GM18867 (cell line): ENCODE measurements at regions not wholly inside any gene's neighbourhood (a gene's known extent, or its start where the extent isn't known, plus 50 kb on each side); places are given as distances from the start of the nearest gene placed in this dataset.

Source experiments
- ATAC-seq: cut with Tn5 transposase; IDR thresholded peaks from one replicate; pipeline ENCODE4 v1.9.1; 2021; ENCODE audit warnings: mild to moderate bottlenecking, moderate library complexity; ENCODE audit not compliant: unreplicated experiment

DNA sequence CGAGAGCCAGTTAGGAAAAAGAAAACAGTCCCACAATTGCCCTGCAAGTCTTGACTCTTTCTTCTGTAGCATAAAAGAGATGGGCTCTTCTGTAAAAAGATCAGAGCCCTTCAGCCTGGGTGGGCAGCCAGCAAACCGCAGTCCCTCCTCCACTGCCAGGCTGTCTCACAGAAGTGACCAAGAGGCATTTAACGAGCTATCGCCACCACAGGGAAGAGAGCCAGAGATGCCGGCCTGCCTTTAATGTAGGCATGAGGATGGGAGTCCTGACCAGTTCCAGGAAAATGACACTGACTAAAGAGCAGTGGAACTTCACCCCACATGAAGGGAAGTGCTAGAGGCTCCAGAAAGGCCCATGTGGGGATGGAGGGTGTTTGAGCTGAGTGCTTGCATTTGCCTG lies 264.6 kb downstream of the NDUFS4 start:
- no peak for ATAC-seq

DNA sequence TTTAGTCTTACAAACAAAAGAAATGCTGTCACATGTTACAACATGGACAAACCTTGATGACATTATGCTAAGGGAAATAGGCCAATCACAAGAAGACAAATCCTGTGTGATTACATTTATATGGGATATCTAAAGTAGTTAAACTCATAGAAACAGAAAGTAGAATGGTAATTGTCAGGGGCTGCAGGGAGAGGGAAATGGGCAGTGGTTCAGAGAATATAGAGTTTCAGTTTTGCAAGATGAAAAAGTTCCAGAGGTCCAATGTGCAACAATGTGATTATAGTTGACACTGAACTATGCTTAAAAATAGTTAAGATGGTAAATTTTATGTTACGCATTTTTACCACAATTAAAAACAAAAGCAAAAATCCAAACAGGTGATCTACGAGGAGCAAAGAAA lies 265.5 kb downstream of the NDUFS4 start:
- peak; percentile 50 for ATAC-seq

DNA sequence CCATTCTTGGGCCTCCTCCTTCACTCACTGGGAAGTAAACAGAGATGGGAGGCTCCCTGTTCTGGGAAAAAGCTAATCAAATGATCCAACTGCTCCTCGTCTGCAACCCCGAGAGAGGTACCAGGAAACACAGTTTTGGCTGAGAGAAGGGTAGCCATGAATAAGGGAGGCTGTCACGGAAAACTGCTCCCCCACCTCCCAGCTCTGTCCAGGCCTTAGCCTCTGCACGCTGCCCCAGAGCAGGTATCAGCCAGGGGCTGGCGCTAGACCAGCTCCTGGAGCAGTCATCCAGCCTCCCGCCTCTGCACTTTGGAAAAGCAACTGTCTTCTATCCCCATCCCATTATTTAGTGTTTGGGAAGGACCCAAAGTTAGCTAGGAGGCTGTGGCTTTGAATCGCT lies 266.1 kb downstream of the NDUFS4 start:
- ATAC-seq, result no peak

DNA sequence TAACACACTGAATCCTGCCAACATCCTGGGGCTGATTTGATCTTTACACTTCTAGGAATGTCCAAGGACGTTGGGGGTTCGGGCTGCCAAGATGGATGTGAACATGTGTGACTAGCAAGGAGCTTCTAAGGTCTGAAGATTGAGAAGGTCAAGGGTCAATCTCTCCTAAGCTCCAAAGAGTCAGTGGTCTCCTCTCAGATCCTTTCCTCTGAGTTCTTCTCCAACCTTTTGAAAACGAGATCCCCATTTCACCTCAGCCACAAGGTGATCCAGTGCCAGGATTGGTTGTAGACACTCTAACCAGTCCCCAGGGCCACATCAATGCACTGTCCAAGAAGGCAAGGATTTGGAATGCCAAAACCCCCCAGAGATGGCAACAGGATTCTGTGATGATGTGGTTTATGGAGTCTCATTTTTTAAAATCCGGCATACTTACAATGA lies 266.8 kb downstream of the NDUFS4 start:
- no peak for ATAC-seq

DNA sequence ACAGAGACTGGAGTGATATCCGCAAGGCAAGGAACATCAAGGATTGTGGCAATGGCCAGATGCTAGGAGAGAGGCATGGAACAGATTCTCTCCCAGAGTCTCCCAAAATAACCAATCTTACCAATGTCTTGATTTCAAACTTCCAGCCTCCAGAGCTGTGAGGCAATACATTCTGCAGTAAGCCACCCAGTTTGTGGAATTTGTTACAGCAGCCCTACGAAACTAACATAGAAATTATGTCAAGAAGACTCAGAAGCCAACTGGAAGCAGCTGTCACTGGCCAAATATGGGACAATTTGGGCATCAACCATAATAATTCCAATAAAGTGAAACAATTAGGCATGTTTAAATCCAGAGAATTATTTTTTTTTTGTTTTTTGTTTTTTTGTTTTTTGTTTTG lies 271.1 kb downstream of the NDUFS4 start:
- no peak for ATAC-seq
